ENCODE measurements at regions not wholly inside any gene's neighbourhood (a gene's known extent, or its start where the extent isn't known, plus 50 kb on each side); places are given as distances from the start of the nearest gene placed in this dataset.
A peak's percentile ranks its signal among the peaks of the same experiment; 100 is the strongest.

DNA sequence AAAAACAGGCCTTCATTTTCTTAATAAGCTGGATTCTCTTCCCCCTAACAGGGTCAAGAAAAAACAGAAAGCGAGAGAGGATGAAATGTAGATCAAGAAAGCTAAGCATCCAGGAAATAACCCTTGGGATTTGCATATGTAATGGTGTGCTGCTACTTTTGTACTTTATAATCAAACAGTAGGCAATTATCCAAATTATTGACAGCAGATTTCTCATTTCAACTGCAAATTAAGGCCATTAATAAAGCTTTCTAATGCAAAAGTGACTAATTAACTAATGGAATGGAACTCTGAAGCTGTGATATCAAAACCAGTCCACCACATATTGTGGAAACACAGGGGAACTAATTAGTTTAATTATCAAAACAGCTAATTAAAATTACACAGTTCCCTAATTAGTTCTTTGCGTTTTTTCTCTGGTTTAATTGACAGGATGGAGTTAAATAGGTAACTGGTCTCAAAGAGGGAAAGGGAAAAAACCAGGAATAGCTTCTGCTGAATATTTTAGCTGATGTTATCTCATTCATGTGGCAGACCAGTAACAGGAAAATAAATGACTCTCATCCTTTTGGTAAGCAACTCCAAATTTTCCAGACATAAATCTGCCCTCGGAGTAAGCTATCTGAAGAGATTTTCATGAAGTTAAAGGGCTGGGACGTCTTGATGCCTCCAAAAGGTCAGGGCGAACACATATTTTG lies 182.7 kb upstream of the LMO3 start:
- TF ChIP-seq GATA2 (IDR thresholded peaks at IDR 0.05; ENCODE audit: low read depth, low read length) (peak; percentile 75), GATA3 (IDR thresholded peaks at IDR 0.05; ENCODE audit: low read depth, low read length) (peak; percentile 82)
